H1 (cell line): ENCODE measurements at regions not wholly inside any gene's neighbourhood (a gene's known extent, or its start where the extent isn't known, plus 50 kb on each side); places are given as distances from the start of the nearest gene placed in this dataset.

Experiments used
- CTCF ChIA-PET: fragments of 300-600 bp; sonication (Branson Sonifier 250); formaldehyde crosslinking; loops from one replicate; lab custom pipeline; 2021; ENCODE audit not compliant: partially characterized antibody; lab: Charles Lee
- POLR2A ChIA-PET: fragments of 300-600 bp; sonication (Branson Sonifier 250); formaldehyde crosslinking; loops from one replicate; lab custom pipeline; 2021; ENCODE audit warnings: inconsistent platforms; ENCODE audit not compliant: partially characterized antibody; lab: Charles Lee
- DNase-seq, 2 experiments: peaks; one replicate each; pipeline versions ENCODE4 v3.0.0 to v3.0.0-alpha.2; 2010 to 2022; ENCODE audit warnings: low spot score in 2 of 2, low read depth in 1 of 2, mixed read lengths in 1 of 2
- FAIRE-seq: peaks from 2 replicates; lab custom pipeline; 2011; peaks lifted over from hg19 to GRCh38; lab: Jason Lieb, UNC
- H2AFZ ChIP-seq: 2 replicates; pipeline ENCODE4 v1.8.1; 2012; ENCODE audit warnings: low read length, inconsistent platforms
- H2AK5ac ChIP-seq: 2 replicates; pipeline ENCODE4 v1.6.1; 2013; ENCODE audit warnings: low read depth, low read length
- H2BK120ac ChIP-seq: replicated peaks from 2 replicates; pipeline ENCODE3; 2013; ENCODE audit warnings: low read depth, low read length, inconsistent platforms
- H2BK12ac ChIP-seq: 2 replicates; pipeline ENCODE4 v1.6.1; 2013; ENCODE audit warnings: low read depth, low read length
- H2BK15ac ChIP-seq: 2 replicates; pipeline ENCODE4 v1.6.1; 2013; ENCODE audit warnings: low read length
- H2BK20ac ChIP-seq: 2 replicates; pipeline ENCODE4 v1.6.1; 2013; ENCODE audit warnings: low read length
- H2BK5ac ChIP-seq: 2 replicates; pipeline ENCODE4 v1.6.1; 2013; ENCODE audit warnings: low read depth, low read length
- H3K14ac ChIP-seq: 2 replicates; pipeline ENCODE4 v1.6.1; 2013; ENCODE audit warnings: inconsistent platforms; ENCODE audit not compliant: insufficient read length
- H3K18ac ChIP-seq: 2 replicates; pipeline ENCODE4 v1.6.1; 2013; ENCODE audit warnings: low read length; ENCODE audit errors: extremely low read depth
- H3K23ac ChIP-seq: 2 replicates; pipeline ENCODE4 v1.6.1; 2013; ENCODE audit warnings: inconsistent platforms; ENCODE audit not compliant: insufficient read length
- H3K23me2 ChIP-seq: 2 replicates; pipeline ENCODE4 v1.6.1; 2013; ENCODE audit warnings: low read depth, low read length
- H3K27ac ChIP-seq: 2 replicates; pipeline ENCODE4 v1.6.1; 2011; ENCODE audit warnings: low read depth, low read length, inconsistent platforms
- H3K27me3 ChIP-seq, 4 experiments: replicated peaks in 1 of 4; 1 replicate in 1 of 4; 2 replicates in 3 of 4; pipeline versions ENCODE4 v1.6.1 to v1.8.1; 2011 to 2013; ENCODE audit warnings: low read length in 3 of 4, mild to moderate bottlenecking in 3 of 4, inconsistent platforms in 2 of 4, mixed read lengths in 2 of 4, moderate library complexity in 1 of 4; ENCODE audit not compliant: control insufficient read depth in 3 of 4, insufficient read depth in 3 of 4; ENCODE audit errors: extremely low read depth in 1 of 4
- H3K36me3 ChIP-seq, 4 experiments: 2 replicates each; pipeline versions ENCODE4 v1.6.1 to v1.8.1; 2011 to 2013; ENCODE audit warnings: mild to moderate bottlenecking in 4 of 4, low read length in 3 of 4, moderate library complexity in 2 of 4, control low read depth in 1 of 4, inconsistent platforms in 1 of 4; ENCODE audit not compliant: insufficient read depth in 4 of 4, control insufficient read depth in 2 of 4
- H3K4ac ChIP-seq: replicated peaks from 2 replicates; pipeline ENCODE3; 2013; ENCODE audit warnings: low read length, low read depth, mixed read lengths, inconsistent platforms; ENCODE audit not compliant: insufficient read length
- H3K4me1 ChIP-seq, 4 experiments: replicated peaks in 1 of 4; 1 replicate in 1 of 4; 2 replicates in 3 of 4; pipeline versions ENCODE4 v1.6.1 to v1.8.1; 2011 to 2013; ENCODE audit warnings: low read length in 3 of 4, inconsistent platforms in 2 of 4, mixed read lengths in 1 of 4; ENCODE audit not compliant: insufficient read depth in 4 of 4, control insufficient read depth in 3 of 4
- H3K4me2 ChIP-seq, 2 experiments: 2 replicates each; pipeline versions ENCODE4 v1.6.1 to v1.8.1; 2011 to 2013; ENCODE audit warnings: low read depth in 2 of 2, low read length in 2 of 2, control low read depth in 1 of 2, inconsistent platforms in 1 of 2, mild to moderate bottlenecking in 1 of 2; ENCODE audit not compliant: insufficient read depth in 1 of 2
- H3K4me3 ChIP-seq, 4 experiments: fragments of 200-600, 300-600 bp in 1 of 4; sonication (generic), shearing (Covaris generic), sonication (Bioruptor Twin) in 1 of 4; 2 replicates each; pipeline versions ENCODE4 v1.5.1 to v1.8.1; 2011 to 2016; ENCODE audit warnings: low read length in 4 of 4, low read depth in 3 of 4, control low read depth in 2 of 4, inconsistent platforms in 2 of 4, mild to moderate bottlenecking in 2 of 4, mixed read lengths in 1 of 4, moderate library complexity in 1 of 4; ENCODE audit not compliant: insufficient read depth in 2 of 4; ENCODE audit errors: extremely low read depth in 1 of 4
- H3K56ac ChIP-seq: replicated peaks from 2 replicates; pipeline ENCODE3; 2013; ENCODE audit warnings: low read depth, mild to moderate bottlenecking, mixed read lengths, low read length, inconsistent platforms; ENCODE audit not compliant: insufficient read length
- H3K79me1 ChIP-seq: 2 replicates; pipeline ENCODE4 v1.6.1; 2013; ENCODE audit warnings: low read depth, low read length, control low read depth
- H3K79me2 ChIP-seq, 2 experiments: 2 replicates each; pipeline versions ENCODE4 v1.6.1 to v1.8.1; 2012 to 2013; ENCODE audit warnings: low read length in 2 of 2, mild to moderate bottlenecking in 2 of 2, inconsistent platforms in 1 of 2; ENCODE audit not compliant: insufficient read depth in 2 of 2, control insufficient read depth in 1 of 2
- H3K9ac ChIP-seq, 4 experiments: replicated peaks in 1 of 4; 1 replicate in 1 of 4; 2 replicates in 3 of 4; pipeline versions ENCODE4 v1.6.1 to v1.8.1; 2011 to 2013; ENCODE audit warnings: low read depth in 3 of 4, low read length in 3 of 4, control low read depth in 2 of 4, mild to moderate bottlenecking in 2 of 4, moderate library complexity in 2 of 4, inconsistent platforms in 1 of 4; ENCODE audit errors: extremely low read depth in 1 of 4
- H3K9me3 ChIP-seq, 2 experiments: 2 replicates each; pipeline versions ENCODE4 v1.6.1 to v1.8.1; 2012 to 2013; ENCODE audit warnings: mild to moderate bottlenecking in 2 of 2, moderate library complexity in 2 of 2, control low read depth in 1 of 2, inconsistent platforms in 1 of 2, low read depth in 1 of 2, low read length in 1 of 2, mixed read lengths in 1 of 2; ENCODE audit not compliant: insufficient read depth in 2 of 2
- H4K20me1 ChIP-seq, 2 experiments: replicated peaks in 1 of 2; 2 replicates each; pipeline versions ENCODE3 to v1.8.1; 2011 to 2013; ENCODE audit warnings: inconsistent platforms in 2 of 2, low read length in 2 of 2, mild to moderate bottlenecking in 1 of 2; ENCODE audit not compliant: insufficient read depth in 2 of 2, control insufficient read depth in 1 of 2
- H4K5ac ChIP-seq: 2 replicates; pipeline ENCODE4 v1.6.1; 2013; ENCODE audit warnings: low read length, low read depth, mixed read lengths, inconsistent platforms; ENCODE audit not compliant: insufficient read length
- H4K8ac ChIP-seq: 2 replicates; pipeline ENCODE4 v1.8.0; 2013; ENCODE audit warnings: mild to moderate bottlenecking, moderate library complexity, low read length, inconsistent platforms; ENCODE audit not compliant: insufficient read depth; ENCODE audit errors: extremely low read depth
- H4K91ac ChIP-seq: replicated peaks from 2 replicates; pipeline ENCODE3; 2013; ENCODE audit warnings: low read length, mixed read lengths, inconsistent platforms; ENCODE audit not compliant: insufficient read length
- CTCF ChIP-seq, 3 experiments: IDR thresholded peaks; 1 replicate in 2 of 3; 2 replicates in 1 of 3; pipeline versions ENCODE4 v1.5.1 to v1.6.1; 2011; ENCODE audit warnings: low read length in 3 of 3, mild to moderate bottlenecking in 3 of 3, inconsistent platforms in 2 of 3, low read depth in 1 of 3, moderate library complexity in 1 of 3; ENCODE audit not compliant: insufficient read depth in 1 of 3; ENCODE audit errors: control extremely low read depth in 1 of 3
- RAD21 ChIP-seq, 2 experiments: IDR thresholded peaks in 1 of 2; conservative IDR thresholded peaks in 1 of 2; 2 replicates each; pipeline ENCODE4 v1.6.1; 2011; ENCODE audit warnings: low read depth in 2 of 2, low read length in 2 of 2, improper control_type of control experiment in 1 of 2, inconsistent platforms in 1 of 2, mild to moderate bottlenecking in 1 of 2, moderate library complexity in 1 of 2
- TBP ChIP-seq: IDR thresholded peaks from 2 replicates; pipeline ENCODE4 v1.6.1; 2011; ENCODE audit warnings: low read depth, low read length, improper control_type of control experiment
- WGBS, 2 experiments: shearing (Covaris generic) in 1 of 2; methylation state at CpG; one replicate each; pipeline versions ENCODE4 v1.1.6 to v1.1.7; 2013 to 2015; ENCODE audit warnings: low lambda C conversion rate in 2 of 2, mixed read lengths in 2 of 2, inconsistent platforms in 1 of 2, low coverage in 1 of 2, missing lambda C conversion rate in 1 of 2; ENCODE audit not compliant: insufficient replicate concordance in 2 of 2, insufficient coverage in 1 of 2, insufficient read length in 1 of 2; ENCODE audit errors: extremely low coverage in 1 of 2, missing lambda C conversion rate in 1 of 2; 5-methylcytosine and 5-hydroxymethylcytosine counted together

GRCh38 chr14:104342435-104343293 is 204.3 kb downstream of the KIF26A start:
- FAIRE-seq (no peak), DNase-seq (peak in 1 of 2 experiments; percentile 56)
- H4K5ac ChIP-seq = no peak overlapping the region
- no peaks in the 10 kb centered on the region for H3K79me2 ChIP-seq
- no peak overlapping the region; the same call in 1 of the 2 replicates for H4K8ac ChIP-seq
- no peak overlapping the region for H3K9ac ChIP-seq
- H3K79me1 ChIP-seq = no peaks in the 10 kb centered on the region
- CTCF ChIA-PET = interaction anchor here (0.9 to 4.0 kb wide), 16 partner anchors 10 to 169 kb away, joined by 3 to 30 read pairs (median 4); no protein-coding TSS in a partner anchor
- H3K4me1 ChIP-seq = peaks cover 0 to 12% (median 6%) of the 10 kb centered on the region in 4 experiments; a peak in 5 of 7 replicates
- no peak overlapping the region for H3K14ac ChIP-seq
- peak overlapping the region; percentile 35; the same call in 1 of the 2 replicates for H2BK5ac ChIP-seq
- H3K36me3 ChIP-seq = no peaks in the 10 kb centered on the region
- no peak overlapping the region for H2AFZ ChIP-seq
- H3K18ac ChIP-seq = no peak overlapping the region
- 0 out of 2 replicates have a peak overlapping the region, but pooled peaks have one; percentile 68 for H2BK12ac ChIP-seq
- no peaks in the 10 kb centered on the region for H3K27me3 ChIP-seq
- no peak overlapping the region for H3K56ac ChIP-seq
- no peak overlapping the region for H3K27ac ChIP-seq
- H3K23ac ChIP-seq = no peak overlapping the region
- H4K20me1 ChIP-seq = no peaks in the 10 kb centered on the region
- no peak overlapping the region for H2BK15ac ChIP-seq
- H3K9me3 ChIP-seq = peaks cover 0 to 3% of the 10 kb centered on the region in 2 experiments; a peak in 2 of 4 replicates
- WGBS, 2 experiments = 85% methylated on average over 22 of the region's 22 CpGs; no CpG with 5 or more reads in 1 of the 2 experiments
- H3K23me2 ChIP-seq = no peaks in the 10 kb centered on the region
- 0 out of 4 replicates have a peak, but pooled peaks of 1 of the 3 experiments have one; percentile 8 for TF ChIP-seq CTCF (IDR thresholded peaks at IDR 0.05; ENCODE audit: control extremely low read depth in 1 of 3, insufficient read depth in 1 of 3, low read depth in 1 of 3, low read length in 3 of 3)
- TF ChIP-seq TBP = no peak
- 0 out of 4 replicates have a peak, but pooled peaks of 1 of the 2 experiments have one; percentile 17 for TF ChIP-seq RAD21 (IDR thresholded peaks at IDR 0.05 in 1 of 2, conservative IDR thresholded peaks at IDR 0.05 in 1 of 2; ENCODE audit: low read depth in 2 of 2, low read length in 2 of 2)
- H3K4me2 ChIP-seq = no peak overlapping the region
- H4K91ac ChIP-seq = no peak overlapping the region
- H2AK5ac ChIP-seq = no peak overlapping the region
- H2BK120ac ChIP-seq = no peak overlapping the region
- no peak overlapping the region for H3K4me3 ChIP-seq
- H2BK20ac ChIP-seq = no peak overlapping the region
- POLR2A ChIA-PET = interaction anchor here (1.0 kb wide), 1 partner anchor 124 kb away, joined by 4 read pairs; no protein-coding TSS in a partner anchor
- H3K4ac ChIP-seq = no peak overlapping the region
